ENCODE measurements at regions not wholly inside any gene's neighbourhood (a gene's known extent, or its start where the extent isn't known, plus 50 kb on each side); places are given as distances from the start of the nearest gene placed in this dataset.

GRCh38 chr10:111357859-111358258 lies 281.0 kb downstream of the ADRA2A start:
- no peak for DNase-seq

- peak; percentile 22 to 26 for DNase-seq
Observed at GRCh38 chr10:111360260-111360925, 283.6 kb downstream of the ADRA2A start.

DNA sequence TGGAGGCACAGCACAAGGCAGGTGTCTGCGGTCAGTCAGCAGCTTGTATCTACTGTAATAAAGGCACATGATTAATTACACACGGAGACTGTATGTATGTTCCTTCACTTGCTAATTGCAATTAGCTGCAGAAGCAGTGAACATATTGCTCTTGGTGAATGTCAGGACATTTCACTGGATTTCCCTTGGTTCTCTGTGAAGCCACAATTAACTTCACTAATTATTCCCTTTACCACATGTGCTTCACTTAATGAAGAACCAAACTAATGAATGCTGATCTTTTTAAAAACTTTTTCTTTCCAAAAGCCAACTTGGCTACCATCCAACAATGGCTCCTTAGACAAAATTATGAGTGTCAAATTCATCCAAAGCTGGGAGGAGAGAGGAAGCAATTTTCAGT lies 290.7 kb downstream of the ADRA2A start:
- no peak for DNase-seq

GRCh38 chr10:111370101-111370500 lies 293.3 kb downstream of the ADRA2A start:
- no peak for DNase-seq

DNA sequence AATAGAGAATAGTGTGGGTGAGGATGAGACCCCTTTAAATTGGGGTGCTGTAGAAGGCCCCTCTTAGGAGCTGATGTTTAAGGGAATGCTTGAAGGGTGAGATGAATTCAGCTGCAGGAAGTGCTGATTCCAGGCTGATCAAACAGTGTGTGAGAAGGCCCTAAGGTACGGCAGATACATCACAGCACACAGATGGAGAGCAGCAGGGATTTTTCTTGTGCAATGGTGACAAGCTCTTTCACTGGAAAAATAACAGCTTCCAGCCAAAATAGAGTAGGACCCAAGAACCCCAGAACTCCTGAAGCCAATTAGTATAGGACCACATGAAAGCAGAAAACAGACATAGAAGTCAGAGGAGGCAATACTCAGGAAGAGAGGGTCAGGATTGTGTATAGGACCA lies 296.9 kb downstream of the ADRA2A start:
- no peak for DNase-seq

DNA sequence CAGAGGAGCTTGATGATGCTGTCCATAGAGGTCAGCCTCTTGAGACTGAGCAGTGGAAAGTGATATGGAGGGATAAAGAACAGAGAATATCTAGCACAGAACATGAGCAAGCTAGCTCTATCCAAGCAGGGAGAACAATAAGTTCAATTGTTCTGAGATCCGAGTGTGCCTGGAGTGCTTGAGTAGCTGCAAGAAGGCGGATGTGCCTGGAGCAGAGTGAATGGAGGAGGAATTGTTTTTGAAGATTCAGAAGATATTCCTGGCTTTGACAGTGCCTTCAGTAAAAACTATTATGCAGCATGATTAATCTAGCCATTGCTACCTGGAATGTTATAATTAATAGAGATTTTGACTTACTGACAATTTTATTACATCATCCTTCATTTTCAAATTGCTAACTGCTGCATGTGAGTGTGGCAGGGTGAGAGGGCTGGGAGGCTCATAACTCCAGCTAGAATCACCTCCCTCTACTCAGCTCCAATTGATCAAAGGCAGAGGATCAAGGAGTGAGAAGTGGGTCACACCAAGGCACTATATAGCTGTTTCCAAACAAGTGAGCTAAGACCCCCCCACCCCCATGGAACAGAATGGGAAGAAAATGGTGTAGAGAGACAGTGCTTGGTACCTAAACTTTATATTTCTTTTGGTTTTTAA lies 302.8 kb downstream of the ADRA2A start:
- DNase-seq: no peak

DNA sequence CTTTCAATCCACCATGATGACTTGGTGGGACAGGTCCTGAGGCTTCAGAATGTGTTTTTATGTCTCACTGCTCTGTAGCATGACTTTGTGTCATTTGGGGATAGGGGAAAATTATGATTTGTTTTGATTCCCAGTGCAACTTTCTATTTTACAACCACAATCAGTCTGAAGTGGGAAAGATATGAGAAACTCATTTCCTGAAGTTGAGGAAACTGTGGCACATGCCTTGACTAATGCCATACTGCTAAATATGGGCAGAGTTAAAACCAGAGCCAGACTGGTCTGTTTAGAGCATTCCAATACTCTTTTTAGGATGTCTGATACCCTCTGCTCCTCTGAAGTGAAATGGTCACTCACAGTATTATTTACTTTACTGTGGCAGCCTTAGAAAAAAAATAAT lies 307.7 kb downstream of the ADRA2A start:
- DNase-seq: no peak

DNA sequence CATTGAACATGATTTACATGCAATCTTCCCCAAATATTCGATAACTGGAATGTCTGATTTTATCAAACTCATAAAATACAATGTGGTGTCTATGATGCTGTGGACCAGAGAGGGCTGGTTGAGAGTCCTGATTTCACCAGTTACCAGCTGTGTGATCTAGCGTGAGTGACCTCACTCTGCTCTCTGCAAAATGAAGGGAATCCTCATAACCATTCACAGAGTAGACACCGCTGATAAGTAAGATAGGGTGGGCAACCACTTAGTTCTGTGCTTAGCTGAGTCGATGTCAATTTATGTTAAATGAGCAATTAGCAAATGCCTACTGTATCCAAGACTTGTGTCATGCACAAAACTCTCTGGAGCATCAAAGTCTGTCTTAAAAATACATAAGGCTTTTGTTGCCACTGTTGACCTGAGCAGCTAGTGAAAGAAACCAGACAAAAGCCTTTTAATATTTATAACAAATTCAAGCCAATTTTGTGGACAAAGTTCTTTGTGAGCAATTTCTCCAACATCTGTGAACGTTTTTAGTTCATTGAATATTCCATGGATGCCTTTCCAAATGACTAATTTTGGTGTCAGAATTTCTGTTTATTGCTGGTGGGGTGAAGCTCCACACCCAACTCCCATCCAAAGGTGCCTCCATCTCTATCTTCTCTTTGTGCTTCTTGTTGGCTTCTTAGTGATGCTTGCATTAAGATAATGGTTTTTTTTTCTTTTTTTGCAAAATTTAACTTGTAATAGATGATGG lies 314.2 kb downstream of the ADRA2A start:
- DNase-seq: no peak

- no peak for DNase-seq
Observed at GRCh38 chr10:111392159-111392558, 315.3 kb downstream of the ADRA2A start.

GRCh38 chr10:111392910-111393309 lies 316.1 kb downstream of the ADRA2A start:
- no peak for DNase-seq

- no peak for DNase-seq
Observed at GRCh38 chr10:111410740-111411139, 333.9 kb downstream of the ADRA2A start.

DNA sequence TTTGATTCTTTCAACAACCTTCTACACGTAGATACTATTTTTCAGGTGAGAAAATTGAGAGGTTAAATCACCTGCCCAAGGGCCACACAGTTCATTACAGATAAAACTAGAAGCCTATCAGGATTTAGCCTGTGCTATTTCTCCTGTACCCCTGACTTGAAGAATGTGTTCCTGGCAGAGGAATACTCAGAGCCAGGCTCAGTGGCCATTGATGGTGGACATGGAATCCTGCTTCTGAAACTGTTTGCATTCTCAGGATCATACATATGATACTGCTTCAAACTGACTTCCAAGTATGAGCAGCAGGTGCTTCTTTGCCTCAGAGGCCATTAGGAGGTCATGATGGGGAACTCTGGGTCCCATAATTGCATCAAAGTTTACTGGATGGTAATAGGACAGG lies 348.6 kb downstream of the ADRA2A start:
- no peak for DNase-seq

- no peak for DNase-seq
Observed at GRCh38 chr10:111429288-111430028, 352.6 kb downstream of the ADRA2A start.

DNA sequence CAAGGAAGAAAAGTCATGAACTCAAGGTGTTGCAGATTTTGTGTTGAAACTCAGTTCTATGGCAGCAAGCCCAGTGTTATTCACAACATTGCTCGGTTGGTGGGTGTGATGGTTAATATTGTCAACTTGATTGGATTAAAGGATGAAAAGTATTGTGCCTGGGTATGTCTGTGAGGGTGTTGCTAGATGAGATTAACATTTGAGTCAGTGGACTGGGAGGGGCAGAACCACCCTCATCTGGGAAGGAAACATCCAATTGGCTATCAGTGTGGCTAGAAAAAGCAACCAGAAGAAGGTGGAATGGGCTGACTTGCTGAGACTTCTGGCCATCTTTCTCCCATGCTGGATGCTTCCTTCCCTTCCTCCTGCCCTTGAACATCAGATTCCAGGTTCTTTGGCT lies 353.2 kb downstream of the ADRA2A start:
- no peak for DNase-seq

DNA sequence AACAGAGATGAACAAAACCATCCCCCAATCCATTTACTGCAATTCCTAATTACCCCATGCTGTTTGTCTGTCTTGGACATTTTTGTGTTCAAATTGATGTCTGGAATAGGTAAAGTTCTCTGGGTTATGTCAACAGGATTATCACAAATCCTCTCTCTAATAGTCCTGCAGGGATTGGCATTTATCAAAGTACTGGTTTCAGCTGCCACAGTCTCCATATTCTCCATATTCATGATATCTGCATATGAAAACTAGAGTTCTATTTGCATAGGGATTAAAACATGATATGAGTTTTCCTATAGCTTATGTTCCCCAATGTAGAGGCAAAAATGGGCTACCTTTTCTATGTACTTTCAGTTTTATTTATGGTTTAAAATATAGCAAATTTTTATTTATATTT lies 355.8 kb downstream of the ADRA2A start:
- no peak for DNase-seq

GRCh38 chr10:111435871-111436270 lies 359.0 kb downstream of the ADRA2A start:
- DNase-seq: no peak

DNA sequence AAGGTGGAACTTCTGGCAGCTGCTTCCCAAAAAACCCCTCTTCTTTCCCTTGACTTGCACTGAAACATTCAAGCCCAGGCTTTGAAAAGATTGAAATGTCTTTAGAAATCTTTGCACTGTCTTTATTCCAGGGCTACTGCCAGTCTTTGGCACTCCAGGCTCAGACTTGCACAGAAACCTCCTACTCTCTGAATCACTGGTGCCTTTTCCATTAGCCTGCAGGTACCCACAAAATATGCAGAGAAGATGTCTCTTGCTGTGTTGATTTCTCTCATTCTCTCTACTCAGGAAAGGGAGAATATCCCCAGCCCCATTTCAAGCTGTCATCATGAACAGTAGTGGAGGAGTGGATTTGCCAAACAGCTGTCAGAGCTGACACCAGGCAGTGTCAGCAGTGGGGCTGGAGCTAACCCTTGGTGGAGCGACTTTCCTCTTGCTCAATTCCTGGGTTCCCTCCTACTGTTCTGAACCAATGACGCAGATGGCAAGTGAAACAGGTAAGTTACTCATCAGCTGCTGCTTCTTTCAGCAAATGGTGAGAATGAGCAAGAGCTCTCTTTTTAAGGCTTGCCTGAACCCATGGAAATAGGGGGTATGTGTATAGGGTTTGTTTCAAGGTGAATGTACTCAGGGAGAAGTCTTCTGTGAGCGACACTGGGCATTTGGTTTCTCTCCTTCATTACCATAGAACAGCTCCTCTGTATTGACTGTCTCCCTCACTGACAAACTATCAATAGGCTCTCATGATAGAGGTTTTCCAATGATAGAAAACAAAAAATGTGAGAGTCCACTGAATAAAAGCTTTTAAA lies 362.4 kb downstream of the ADRA2A start:
- no peak for DNase-seq

GRCh38 chr10:111440501-111440900 lies 363.7 kb downstream of the ADRA2A start:
- DNase-seq: no peak

DNA sequence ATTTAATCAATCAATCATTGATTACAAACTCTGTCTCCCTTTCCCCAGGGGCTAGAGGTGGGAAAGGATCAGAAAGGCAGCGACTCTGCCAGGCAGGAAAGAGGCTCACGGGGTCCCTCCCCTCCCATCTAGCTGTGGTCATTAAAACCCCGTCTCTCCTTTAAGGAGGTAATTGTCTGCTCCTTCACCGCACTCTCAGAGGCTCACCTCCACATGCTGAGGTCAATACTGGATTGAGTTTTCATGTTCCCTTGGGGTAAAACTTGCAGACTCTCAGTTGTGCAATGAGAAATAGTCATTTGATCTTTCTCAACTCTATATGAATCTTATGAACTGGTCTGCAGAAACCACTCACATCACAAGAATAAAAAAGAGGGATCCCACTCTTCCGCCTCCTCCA lies 368.8 kb downstream of the ADRA2A start:
- DNase-seq: no peak

DNA sequence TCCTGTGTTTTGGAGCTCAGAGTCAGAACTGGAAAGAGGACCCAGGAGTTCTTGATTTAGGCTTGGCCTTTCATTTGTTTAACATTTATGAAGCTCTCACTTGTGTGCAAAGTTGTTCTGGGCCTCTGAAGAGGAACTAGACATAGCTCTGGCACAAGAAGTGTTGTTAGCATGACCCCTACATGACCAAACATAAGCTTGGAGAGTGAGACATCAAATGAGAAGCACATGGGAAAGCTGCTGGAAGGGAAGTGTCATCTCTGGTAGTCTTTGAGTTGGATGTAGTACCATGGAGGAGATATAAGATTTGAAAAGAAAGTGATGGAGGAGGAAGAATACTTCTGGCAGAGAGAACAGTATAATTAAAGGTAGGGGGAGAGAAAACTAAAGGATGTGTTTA lies 370.1 kb downstream of the ADRA2A start:
- DNase-seq: no peak

DNA sequence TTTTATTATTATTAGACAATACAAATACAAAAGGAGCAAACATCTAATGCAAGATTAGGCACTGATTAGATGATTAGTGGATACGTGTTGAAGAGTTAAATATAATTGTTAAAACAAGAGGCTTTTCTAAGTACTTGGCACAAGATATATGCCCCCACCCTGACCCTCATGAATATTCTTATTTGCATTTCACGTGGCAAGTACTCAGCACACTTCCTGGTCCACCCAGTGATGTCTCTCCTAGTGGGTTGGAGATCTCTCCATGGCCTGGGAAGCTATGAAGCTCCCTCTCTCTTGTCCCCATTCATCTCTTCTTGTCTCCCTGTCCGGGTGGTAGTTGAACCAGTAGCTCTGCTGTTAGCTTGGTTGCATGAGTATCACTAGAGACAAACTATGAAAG lies 375.3 kb downstream of the ADRA2A start:
- no peak for DNase-seq

- no peak for DNase-seq
Observed at GRCh38 chr10:111455776-111456426, 379.1 kb downstream of the ADRA2A start.

Measured in AML-193 (cell line).